ENCODE measurements at regions not wholly inside any gene's neighbourhood (a gene's known extent, or its start where the extent isn't known, plus 50 kb on each side); places are given as distances from the start of the nearest gene placed in this dataset.
"Not testable (repeated sequence)": the region's sequence is repeated elsewhere in the genome, so short reads cannot be mapped to it uniquely, and the experiment has no call there.

- H3K36me3 ChIP-seq (ENCODE audit: insufficient read depth, low read length); H3K9me3 ChIP-seq (ENCODE audit: low read length); H2AFZ ChIP-seq (ENCODE audit: low read length); H3K4me3 ChIP-seq (ENCODE audit: low read length); H3K4me2 ChIP-seq (ENCODE audit: low read depth, low read length, poor library complexity, severe bottlenecking); H3K9me2 ChIP-seq (replicated peaks; ENCODE audit: insufficient read depth, low read length); H3K4me1 ChIP-seq (ENCODE audit: low read length); H3K79me2 ChIP-seq (ENCODE audit: low read length); H3K27me3 ChIP-seq (ENCODE audit: low read length); H3K9ac ChIP-seq (ENCODE audit: low read length); DNase-seq; H4K20me1 ChIP-seq (ENCODE audit: insufficient read depth, low read depth, low read length); H3K27ac ChIP-seq (ENCODE audit: low read length): not testable (repeated sequence)
Measured at GRCh38 chr21:6569152-6569551, 3952.2 kb upstream of the TPTE start.

GRCh38 chr21:6569587-6570392 is 3951.6 kb upstream of the TPTE start:
- not testable (repeated sequence) for H3K9ac ChIP-seq (ENCODE audit: low read length); H3K9me3 ChIP-seq (ENCODE audit: low read length); DNase-seq; H3K4me1 ChIP-seq (ENCODE audit: low read length); H3K4me2 ChIP-seq (ENCODE audit: low read depth, low read length, poor library complexity, severe bottlenecking); H3K4me3 ChIP-seq (ENCODE audit: low read length); H3K36me3 ChIP-seq (ENCODE audit: insufficient read depth, low read length); H4K20me1 ChIP-seq (ENCODE audit: insufficient read depth, low read depth, low read length); H2AFZ ChIP-seq (ENCODE audit: low read length); H3K79me2 ChIP-seq (ENCODE audit: low read length); H3K27me3 ChIP-seq (ENCODE audit: low read length); H3K9me2 ChIP-seq (replicated peaks; ENCODE audit: insufficient read depth, low read length); H3K27ac ChIP-seq (ENCODE audit: low read length)

GRCh38 chr21:6570700-6571368 is 3950.5 kb upstream of the TPTE start:
- not testable (repeated sequence) for H3K36me3 ChIP-seq (ENCODE audit: insufficient read depth, low read length); H3K9me3 ChIP-seq (ENCODE audit: low read length); H3K9me2 ChIP-seq (replicated peaks; ENCODE audit: insufficient read depth, low read length); H3K4me3 ChIP-seq (ENCODE audit: low read length); H3K4me1 ChIP-seq (ENCODE audit: low read length); H3K4me2 ChIP-seq (ENCODE audit: low read depth, low read length, poor library complexity, severe bottlenecking); H4K20me1 ChIP-seq (ENCODE audit: insufficient read depth, low read depth, low read length); H3K9ac ChIP-seq (ENCODE audit: low read length); H3K27me3 ChIP-seq (ENCODE audit: low read length); H2AFZ ChIP-seq (ENCODE audit: low read length); DNase-seq; H3K79me2 ChIP-seq (ENCODE audit: low read length); H3K27ac ChIP-seq (ENCODE audit: low read length)

GRCh38 chr21:6573576-6573975 is 3947.8 kb upstream of the TPTE start:
- H2AFZ ChIP-seq (ENCODE audit: low read length); H3K4me1 ChIP-seq (ENCODE audit: low read length); DNase-seq; H3K36me3 ChIP-seq (ENCODE audit: insufficient read depth, low read length); H3K9me2 ChIP-seq (replicated peaks; ENCODE audit: insufficient read depth, low read length); H4K20me1 ChIP-seq (ENCODE audit: insufficient read depth, low read depth, low read length); H3K9me3 ChIP-seq (ENCODE audit: low read length); H3K4me3 ChIP-seq (ENCODE audit: low read length); H3K79me2 ChIP-seq (ENCODE audit: low read length); H3K4me2 ChIP-seq (ENCODE audit: low read depth, low read length, poor library complexity, severe bottlenecking); H3K27me3 ChIP-seq (ENCODE audit: low read length); H3K27ac ChIP-seq (ENCODE audit: low read length); H3K9ac ChIP-seq (ENCODE audit: low read length): not testable (repeated sequence)

GRCh38 chr21:6579801-6580200 is 3941.6 kb upstream of the TPTE start:
- H3K4me2 ChIP-seq (ENCODE audit: low read depth, low read length, poor library complexity, severe bottlenecking); H3K9ac ChIP-seq (ENCODE audit: low read length); H3K27me3 ChIP-seq (ENCODE audit: low read length); H3K79me2 ChIP-seq (ENCODE audit: low read length); H3K9me2 ChIP-seq (replicated peaks; ENCODE audit: insufficient read depth, low read length); H2AFZ ChIP-seq (ENCODE audit: low read length); H3K27ac ChIP-seq (ENCODE audit: low read length); H3K4me1 ChIP-seq (ENCODE audit: low read length); DNase-seq; H3K36me3 ChIP-seq (ENCODE audit: insufficient read depth, low read length); H4K20me1 ChIP-seq (ENCODE audit: insufficient read depth, low read depth, low read length); H3K4me3 ChIP-seq (ENCODE audit: low read length); H3K9me3 ChIP-seq (ENCODE audit: low read length): not testable (repeated sequence)
